ENCODE measurements at regions not wholly inside any gene's neighbourhood (a gene's known extent, or its start where the extent isn't known, plus 50 kb on each side); places are given as distances from the start of the nearest gene placed in this dataset.

- no peaks in the 10 kb centered on the region for H3K36me3 ChIP-seq
- TF ChIP-seq CTCF (IDR thresholded peaks at IDR 0.05; ENCODE audit: borderline replicate concordance), result no peak
- no peaks in the 10 kb centered on the region for H3K9me3 ChIP-seq (replicated peaks)
- peaks cover 31% of the 10 kb centered on the region for H3K27me3 ChIP-seq (ENCODE audit: low read depth)
- no peak overlapping the region for H3K27ac ChIP-seq (replicated peaks)
- intact Hi-C loops (cut with micrococcal nuclease), result no loop called here
- no peak overlapping the region for H3K4me3 ChIP-seq
- DNase-seq, result no peak
- no peaks in the 10 kb centered on the region for H3K4me1 ChIP-seq
Measured at GRCh38 chr3:94246171-94246570, 183.3 kb downstream of the NSUN3 start.

- Histone ChIP-seq H3K4me1 (no peaks in the 10 kb centered on the region), H3K9me3 (replicated peaks) (no peaks in the 10 kb centered on the region), H3K27ac (replicated peaks) (no peak overlapping the region), H3K27me3 (ENCODE audit: low read depth) (peaks cover 45% of the 10 kb centered on the region), H3K4me3 (no peak overlapping the region), H3K36me3 (no peaks in the 10 kb centered on the region)
- DNase-seq, result no peak
- intact Hi-C loops (cut with micrococcal nuclease), result no loop called here
- no peak for TF ChIP-seq CTCF (IDR thresholded peaks at IDR 0.05; ENCODE audit: borderline replicate concordance)
Measured at GRCh38 chr3:94248042-94248441, 185.2 kb downstream of the NSUN3 start.

GRCh38 chr3:94249491-94250079 is 186.7 kb downstream of the NSUN3 start:
- Histone ChIP-seq H3K9me3 (replicated peaks) (no peaks in the 10 kb centered on the region), H3K4me3 (no peak overlapping the region), H3K4me1 (no peaks in the 10 kb centered on the region), H3K27me3 (ENCODE audit: low read depth) (peaks cover 48% of the 10 kb centered on the region), H3K27ac (replicated peaks) (no peak overlapping the region), H3K36me3 (no peaks in the 10 kb centered on the region)
- peak; percentile 79 for TF ChIP-seq CTCF (IDR thresholded peaks at IDR 0.05; ENCODE audit: borderline replicate concordance)
- intact Hi-C loops (cut with micrococcal nuclease), result no loop called here
- DNase-seq, result peak; percentile 31

- H3K27me3 ChIP-seq (ENCODE audit: low read depth), result peaks cover 50% of the 10 kb centered on the region
- intact Hi-C loops (cut with micrococcal nuclease), result no loop called here
- no peaks in the 10 kb centered on the region for H3K9me3 ChIP-seq (replicated peaks)
- no peak for DNase-seq
- H3K27ac ChIP-seq (replicated peaks), result no peak overlapping the region
- TF ChIP-seq CTCF (IDR thresholded peaks at IDR 0.05; ENCODE audit: borderline replicate concordance), result no peak
- H3K4me1 ChIP-seq, result no peaks in the 10 kb centered on the region
- H3K4me3 ChIP-seq, result no peak overlapping the region
- H3K36me3 ChIP-seq, result no peaks in the 10 kb centered on the region
Measured at GRCh38 chr3:94251566-94251965, 188.7 kb downstream of the NSUN3 start.

- TF ChIP-seq CTCF (IDR thresholded peaks at IDR 0.05; ENCODE audit: borderline replicate concordance), result no peak
- Histone ChIP-seq H3K27ac (replicated peaks) (no peak overlapping the region), H3K4me3 (no peak overlapping the region), H3K27me3 (ENCODE audit: low read depth) (peaks cover 43% of the 10 kb centered on the region), H3K9me3 (replicated peaks) (no peaks in the 10 kb centered on the region), H3K4me1 (no peaks in the 10 kb centered on the region), H3K36me3 (no peaks in the 10 kb centered on the region)
- DNase-seq, result no peak
- intact Hi-C loops (cut with micrococcal nuclease), result no loop called here
Measured at GRCh38 chr3:94252316-94252715, 189.5 kb downstream of the NSUN3 start.

Measured in left ventricle myocardium inferior (tissue), 1 donor.